Naive thymus-derived CD8-positive, alpha-beta T cell (primary cell): ENCODE measurements at regions not wholly inside any gene's neighbourhood (a gene's known extent, or its start where the extent isn't known, plus 50 kb on each side); places are given as distances from the start of the nearest gene placed in this dataset.

Source experiments
- ATAC-seq, 2 donors: fragments of 150-1000 bp; cut with Tn5 transposase in 1 of 2; sonication (Bioruptor Pico), chemical (Tn5 transposase) in 1 of 2; 1 replicate in 1 of 2; 2 replicates in 1 of 2; pipeline ENCODE4 v1.10.0; 2021; ENCODE audit warnings: mild to moderate bottlenecking in 2 of 2, moderate library complexity in 2 of 2
- POLR2A ChIA-PET: fragments of 350-600 bp; sonication (Branson Sonifier 250); formaldehyde crosslinking; loops from one replicate; lab custom pipeline; 2021; ENCODE audit warnings: antibody characterized with exemption; lab: Charles Lee
- DNase-seq, 10 donors: peaks; one replicate each; pipeline versions ENCODE4 v3.0.0 to v3.0.0-alpha.2; 2020 to 2022
- H3K27ac Mint-ChIP-seq, 10 donors: one replicate each; pipeline ENCODE4 v1.8.0; 2020 to 2022; ENCODE audit warnings: mild to moderate bottlenecking in 10 of 10, mixed read lengths in 10 of 10, moderate library complexity in 4 of 10, inconsistent platforms in 1 of 10
- H3K27me3 Mint-ChIP-seq, 5 donors: one replicate each; pipeline ENCODE4 v1.8.0; 2021 to 2022; ENCODE audit warnings: mixed read lengths in 5 of 5
- H3K36me3 Mint-ChIP-seq, 3 donors: one replicate each; pipeline ENCODE4 v1.8.0; 2020 to 2022; ENCODE audit warnings: mixed read lengths in 3 of 3, mild to moderate bottlenecking in 2 of 3, inconsistent platforms in 1 of 3
- H3K4me1 Mint-ChIP-seq, 4 donors: one replicate each; pipeline ENCODE4 v1.8.0; 2021 to 2022; ENCODE audit warnings: mixed read lengths in 4 of 4
- H3K4me3 Mint-ChIP-seq, 10 donors: one replicate each; pipeline ENCODE4 v1.8.0; 2020 to 2022; ENCODE audit warnings: mild to moderate bottlenecking in 10 of 10, mixed read lengths in 10 of 10, moderate library complexity in 6 of 10, inconsistent platforms in 1 of 10
- H3K9me3 Mint-ChIP-seq, 9 donors: one replicate each; pipeline ENCODE4 v1.8.0; 2020 to 2022; ENCODE audit warnings: mixed read lengths in 9 of 9, mild to moderate bottlenecking in 3 of 9, inconsistent platforms in 1 of 9, moderate library complexity in 1 of 9

GRCh38 chr19:31177246-31177645 is 172.0 kb downstream of the TSHZ3 start:
- no peak overlapping the region for H3K27ac Mint-ChIP-seq
- ATAC-seq: no peak

GRCh38 chr19:31175564-31176348 is 173.5 kb downstream of the TSHZ3 start:
- ATAC-seq (no peak), DNase-seq (no peak)
- no peak overlapping the region for H3K27ac Mint-ChIP-seq
- no peaks in the 10 kb centered on the region for H3K36me3 Mint-ChIP-seq
- peaks cover 10 to 42% (median 18%) of the 10 kb centered on the region in 5 donors for H3K27me3 Mint-ChIP-seq
- POLR2A ChIA-PET: no interaction called here
- peaks cover 0 to 2% (median 0%) of the 10 kb centered on the region in 4 donors for H3K4me1 Mint-ChIP-seq
- H3K4me3 Mint-ChIP-seq: no peak overlapping the region
- H3K9me3 Mint-ChIP-seq: peaks cover 0 to 16% (median 0%) of the 10 kb centered on the region in 9 donors

More at GRCh38 chr19:31177246-31177645, 172.0 kb downstream of the TSHZ3 start:
- no peak for DNase-seq
- peaks cover 0 to 2% (median 0%) of the 10 kb centered on the region in 4 donors for H3K4me1 Mint-ChIP-seq
- H3K36me3 Mint-ChIP-seq: no peaks in the 10 kb centered on the region
- no peak overlapping the region for H3K4me3 Mint-ChIP-seq
- peaks cover 10 to 42% (median 18%) of the 10 kb centered on the region in 5 donors for H3K27me3 Mint-ChIP-seq
- peaks cover 0 to 16% (median 0%) of the 10 kb centered on the region in 9 donors for H3K9me3 Mint-ChIP-seq
- POLR2A ChIA-PET: no interaction called here

GRCh38 chr19:31174948-31175347 is 174.3 kb downstream of the TSHZ3 start:
- peaks cover 0 to 2% (median 0%) of the 10 kb centered on the region in 4 donors for H3K4me1 Mint-ChIP-seq

GRCh38 chr19:31173991-31174390 is 175.2 kb downstream of the TSHZ3 start:
- POLR2A ChIA-PET: no interaction called here
- H3K4me1 Mint-ChIP-seq: peaks cover 0 to 2% (median 0%) of the 10 kb centered on the region in 4 donors
- H3K36me3 Mint-ChIP-seq: no peaks in the 10 kb centered on the region
- H3K27me3 Mint-ChIP-seq: peaks cover 9 to 34% (median 16%) of the 10 kb centered on the region in 5 donors
- H3K27ac Mint-ChIP-seq: no peak overlapping the region
- DNase-seq (no peak), ATAC-seq (no peak)
- no peak overlapping the region for H3K4me3 Mint-ChIP-seq
- H3K9me3 Mint-ChIP-seq: peaks cover 0 to 7% (median 0%) of the 10 kb centered on the region in 9 donors

More at GRCh38 chr19:31174948-31175347, 174.3 kb downstream of the TSHZ3 start:
- H3K36me3 Mint-ChIP-seq: no peaks in the 10 kb centered on the region
- no peak overlapping the region for H3K27ac Mint-ChIP-seq
- peaks cover 10 to 42% (median 18%) of the 10 kb centered on the region in 5 donors for H3K27me3 Mint-ChIP-seq
- no peak for DNase-seq
- POLR2A ChIA-PET: no interaction called here
- no peak for ATAC-seq
- peaks cover 0 to 16% (median 0%) of the 10 kb centered on the region in 9 donors for H3K9me3 Mint-ChIP-seq
- H3K4me3 Mint-ChIP-seq: no peak overlapping the region

- Mint-ChIP-seq H3K4me3 (no peak overlapping the region), H3K27me3 (peaks cover 6 to 18% (median 10%) of the 10 kb centered on the region in 5 donors), H3K27ac (no peak overlapping the region), H3K4me1 (peaks cover 0 to 6% (median 3%) of the 10 kb centered on the region in 4 donors), H3K9me3 (peaks cover 0 to 6% (median 0%) of the 10 kb centered on the region in 9 donors), H3K36me3 (no peaks in the 10 kb centered on the region)
- POLR2A ChIA-PET: no interaction called here
- ATAC-seq (no peak), DNase-seq (no peak)
Observed at GRCh38 chr19:31171936-31172335, 177.3 kb downstream of the TSHZ3 start.

DNA sequence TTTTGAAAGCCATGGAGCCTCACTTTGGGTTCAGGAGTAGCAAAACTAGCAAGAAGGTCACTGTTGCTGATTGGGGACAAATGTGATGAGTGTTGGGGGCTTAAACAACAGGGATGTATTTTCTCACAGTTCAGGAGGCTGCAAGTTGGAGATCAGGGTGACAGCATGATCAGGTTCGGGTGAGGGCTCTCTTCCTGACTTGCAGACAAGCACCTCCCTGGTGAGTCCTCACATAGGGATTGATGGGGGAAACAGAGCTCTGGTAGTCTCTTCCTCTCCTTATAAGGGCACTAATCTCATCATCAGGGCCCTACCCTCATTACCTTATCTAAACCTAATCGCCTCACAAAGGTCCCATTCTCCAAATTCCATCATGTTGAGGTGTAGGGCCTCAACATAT is 179.2 kb downstream of the TSHZ3 start:
- Mint-ChIP-seq H3K4me1 (peaks cover 0 to 6% (median 3%) of the 10 kb centered on the region in 4 donors), H3K27me3 (peaks cover 9 to 11% (median 10%) of the 10 kb centered on the region in 5 donors), H3K4me3 (no peak overlapping the region), H3K9me3 (no peaks in the 10 kb centered on the region), H3K27ac (no peak overlapping the region), H3K36me3 (no peaks in the 10 kb centered on the region)
- POLR2A ChIA-PET: no interaction called here
- no peak for DNase-seq
- no peak for ATAC-seq

DNA sequence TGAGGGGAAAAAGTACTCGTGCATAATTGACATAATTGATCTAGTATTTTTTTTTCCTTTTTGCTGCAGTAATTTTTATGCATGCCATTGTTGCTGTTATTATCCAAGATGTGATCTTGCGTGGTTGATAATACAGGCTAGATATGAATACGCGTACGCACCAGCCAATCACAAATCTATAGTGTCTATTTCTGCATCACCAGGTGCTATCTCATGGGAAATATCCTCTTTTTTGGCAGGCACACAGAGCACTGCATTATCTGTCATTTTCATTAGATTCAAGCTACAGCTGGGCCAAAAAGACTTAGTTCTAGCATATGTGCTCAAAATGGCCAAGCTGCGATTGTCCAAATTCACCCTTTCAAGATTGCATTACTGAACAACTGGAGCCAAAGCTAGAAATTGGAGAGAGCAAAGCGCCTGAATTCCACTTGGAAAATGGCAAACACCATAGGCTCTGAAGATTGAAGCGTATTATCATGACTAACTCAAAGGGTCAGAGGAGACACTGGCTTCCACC is 181.1 kb downstream of the TSHZ3 start:
- Mint-ChIP-seq H3K9me3 (no peaks in the 10 kb centered on the region), H3K27me3 (peaks cover 14 to 25% (median 23%) of the 10 kb centered on the region in 5 donors), H3K27ac (no peak overlapping the region), H3K4me1 (peaks cover 0 to 6% (median 3%) of the 10 kb centered on the region in 4 donors), H3K36me3 (no peaks in the 10 kb centered on the region), H3K4me3 (no peak overlapping the region)
- POLR2A ChIA-PET: no interaction called here
- DNase-seq (no peak), ATAC-seq (no peak)

GRCh38 chr19:31167690-31168089 is 181.5 kb downstream of the TSHZ3 start:
- Mint-ChIP-seq H3K4me3 (no peak overlapping the region), H3K36me3 (no peaks in the 10 kb centered on the region), H3K4me1 (peaks cover 0 to 6% (median 2%) of the 10 kb centered on the region in 4 donors), H3K27ac (no peak overlapping the region), H3K27me3 (peaks cover 15 to 27% (median 27%) of the 10 kb centered on the region in 5 donors), H3K9me3 (no peaks in the 10 kb centered on the region)
- ATAC-seq (no peak), DNase-seq (no peak)
- POLR2A ChIA-PET: no interaction called here

GRCh38 chr19:31166206-31166605 is 183.0 kb downstream of the TSHZ3 start:
- Mint-ChIP-seq H3K4me3 (no peak overlapping the region), H3K36me3 (no peaks in the 10 kb centered on the region), H3K9me3 (no peaks in the 10 kb centered on the region), H3K27ac (peak overlapping the region in 1 of 10 donors; percentile 57), H3K27me3 (peaks cover 16 to 42% (median 33%) of the 10 kb centered on the region in 5 donors), H3K4me1 (peaks cover 0 to 6% (median 1%) of the 10 kb centered on the region in 4 donors)
- ATAC-seq (no peak), DNase-seq (no peak)
- POLR2A ChIA-PET: no interaction called here

- no peak for DNase-seq
- Mint-ChIP-seq H3K27ac (no peak overlapping the region), H3K27me3 (peaks cover 16 to 42% (median 33%) of the 10 kb centered on the region in 5 donors), H3K4me3 (no peak overlapping the region), H3K9me3 (no peaks in the 10 kb centered on the region), H3K4me1 (peaks cover 0 to 6% (median 1%) of the 10 kb centered on the region in 4 donors), H3K36me3 (no peaks in the 10 kb centered on the region)
- POLR2A ChIA-PET: no interaction called here
- ATAC-seq: no peak
Observed at GRCh38 chr19:31164791-31165251, 184.4 kb downstream of the TSHZ3 start.

DNA sequence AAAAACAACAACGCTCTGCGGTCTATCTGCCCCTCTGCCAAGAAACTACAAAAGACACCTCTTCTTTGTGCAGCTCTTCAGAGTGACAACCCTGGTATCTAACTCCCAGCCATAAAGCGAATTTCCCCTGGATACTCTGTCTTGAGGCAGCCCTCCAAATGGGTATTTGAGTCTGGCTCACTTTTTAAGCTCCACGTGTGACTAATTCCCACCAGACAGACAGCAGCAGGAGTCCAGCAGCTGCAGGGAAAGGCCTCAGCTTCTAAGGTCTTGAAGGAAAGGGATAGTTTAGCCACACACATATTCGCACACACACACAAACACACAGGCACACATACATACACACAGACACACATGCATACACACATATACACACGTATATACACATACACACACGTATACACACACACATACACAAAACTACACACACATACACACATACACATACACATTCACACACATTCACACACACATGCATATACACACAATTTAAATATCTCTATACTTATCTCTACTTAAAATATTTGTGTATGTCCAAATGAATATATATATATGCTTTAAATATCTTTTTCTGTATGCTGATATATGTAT is 188.8 kb downstream of the TSHZ3 start:
- Mint-ChIP-seq H3K4me1 (no peaks in the 10 kb centered on the region), H3K27ac (no peak overlapping the region), H3K4me3 (no peak overlapping the region), H3K9me3 (no peaks in the 10 kb centered on the region), H3K27me3 (peaks cover 9 to 42% (median 27%) of the 10 kb centered on the region in 5 donors), H3K36me3 (no peaks in the 10 kb centered on the region)
- DNase-seq (no peak), ATAC-seq (no peak)
- POLR2A ChIA-PET: no interaction called here

- Mint-ChIP-seq H3K9me3 (peaks cover 0 to 2% (median 0%) of the 10 kb centered on the region in 9 donors), H3K4me3 (no peak overlapping the region)
- ATAC-seq: no peak
Observed at GRCh38 chr19:31154021-31154420, 195.2 kb downstream of the TSHZ3 start.

DNA sequence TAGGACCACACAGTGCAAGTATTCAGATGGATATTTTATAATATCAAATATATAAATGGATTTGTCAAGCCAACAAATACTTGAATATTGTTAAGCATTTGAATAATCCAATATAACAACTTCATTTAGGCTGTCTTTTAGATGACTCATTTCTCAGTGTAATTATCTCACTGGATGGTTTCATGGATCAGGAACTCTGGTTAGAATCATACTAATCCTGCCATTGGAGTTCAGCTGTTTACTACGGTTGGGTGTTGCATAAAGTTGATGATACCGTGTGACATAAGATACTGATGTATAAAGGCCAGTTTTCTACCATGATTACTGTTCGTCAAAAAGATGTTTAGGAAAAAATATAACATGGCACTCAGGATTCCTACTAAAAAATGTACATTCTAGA is 196.3 kb downstream of the TSHZ3 start:
- Mint-ChIP-seq H3K4me3 (no peak overlapping the region), H3K27me3 (peaks cover 0 to 16% (median 0%) of the 10 kb centered on the region in 5 donors), H3K9me3 (peaks cover 0 to 2% (median 0%) of the 10 kb centered on the region in 9 donors), H3K36me3 (no peaks in the 10 kb centered on the region), H3K27ac (no peak overlapping the region), H3K4me1 (no peaks in the 10 kb centered on the region)
- no peak for DNase-seq
- POLR2A ChIA-PET: no interaction called here
- ATAC-seq: no peak

More at GRCh38 chr19:31154021-31154420, 195.2 kb downstream of the TSHZ3 start:
- POLR2A ChIA-PET: no interaction called here
- Mint-ChIP-seq H3K36me3 (no peaks in the 10 kb centered on the region), H3K27me3 (peaks cover 0 to 16% (median 0%) of the 10 kb centered on the region in 5 donors), H3K27ac (no peak overlapping the region), H3K4me1 (no peaks in the 10 kb centered on the region)
- no peak for DNase-seq
